ENCODE measurements at regions not wholly inside any gene's neighbourhood (a gene's known extent, or its start where the extent isn't known, plus 50 kb on each side); places are given as distances from the start of the nearest gene placed in this dataset.

DNA sequence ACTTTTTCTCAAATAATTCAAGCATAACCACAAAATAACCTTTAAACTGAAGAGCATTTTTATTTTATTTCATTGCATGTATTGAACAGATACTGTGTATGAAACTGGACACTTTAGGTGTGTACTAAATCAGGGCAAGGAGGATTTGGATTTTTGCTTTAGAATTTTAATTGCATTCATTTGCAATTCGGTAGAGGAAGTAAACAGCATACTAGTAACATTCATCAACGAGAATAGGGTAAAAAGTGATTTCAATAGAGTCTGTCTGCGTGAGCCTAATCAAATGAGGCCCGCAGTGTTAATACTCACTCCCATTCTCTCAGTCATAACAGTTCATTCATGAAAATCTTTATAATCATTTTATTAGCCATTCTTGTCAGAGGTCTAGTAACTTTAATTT is 200.2 kb downstream of the SPRY2 start:
- no peak for TF ChIP-seq POLR2A (IDR thresholded peaks at IDR 0.05)
- TF ChIP-seq, protein P1, sequence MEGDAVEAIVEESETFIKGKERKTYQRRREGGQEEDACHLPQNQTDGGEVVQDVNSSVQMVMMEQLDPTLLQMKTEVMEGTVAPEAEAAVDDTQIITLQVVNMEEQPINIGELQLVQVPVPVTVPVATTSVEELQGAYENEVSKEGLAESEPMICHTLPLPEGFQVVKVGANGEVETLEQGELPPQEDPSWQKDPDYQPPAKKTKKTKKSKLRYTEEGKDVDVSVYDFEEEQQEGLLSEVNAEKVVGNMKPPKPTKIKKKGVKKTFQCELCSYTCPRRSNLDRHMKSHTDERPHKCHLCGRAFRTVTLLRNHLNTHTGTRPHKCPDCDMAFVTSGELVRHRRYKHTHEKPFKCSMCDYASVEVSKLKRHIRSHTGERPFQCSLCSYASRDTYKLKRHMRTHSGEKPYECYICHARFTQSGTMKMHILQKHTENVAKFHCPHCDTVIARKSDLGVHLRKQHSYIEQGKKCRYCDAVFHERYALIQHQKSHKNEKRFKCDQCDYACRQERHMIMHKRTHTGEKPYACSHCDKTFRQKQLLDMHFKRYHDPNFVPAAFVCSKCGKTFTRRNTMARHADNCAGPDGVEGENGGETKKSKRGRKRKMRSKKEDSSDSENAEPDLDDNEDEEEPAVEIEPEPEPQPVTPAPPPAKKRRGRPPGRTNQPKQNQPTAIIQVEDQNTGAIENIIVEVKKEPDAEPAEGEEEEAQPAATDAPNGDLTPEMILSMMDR (IDR thresholded peaks at IDR 0.05): no peak
